Right ventricle myocardium superior (tissue), 1 donor: ENCODE measurements at regions not wholly inside any gene's neighbourhood (a gene's known extent, or its start where the extent isn't known, plus 50 kb on each side); places are given as distances from the start of the nearest gene placed in this dataset.

ENCODE experiments used
- ATAC-seq: fragments of 200-7000 bp; cut with Tn5 transposase; one replicate; pipeline ENCODE4 v1.9.1; 2020; ENCODE audit warnings: mild to moderate bottlenecking; ENCODE audit not compliant: poor library complexity
- DNase-seq: peaks from one replicate; pipeline ENCODE4 v3.0.0-alpha.2; 2020
- intact Hi-C: fragments of 100-400 bp; cut with DNase I; formaldehyde crosslinking; loops from one replicate; pipeline ENCODE4 v1.11.2; 2022
- donor health status: DM: no; HTN: yes; CAD: no; lungs with severe emphysema.

DNA sequence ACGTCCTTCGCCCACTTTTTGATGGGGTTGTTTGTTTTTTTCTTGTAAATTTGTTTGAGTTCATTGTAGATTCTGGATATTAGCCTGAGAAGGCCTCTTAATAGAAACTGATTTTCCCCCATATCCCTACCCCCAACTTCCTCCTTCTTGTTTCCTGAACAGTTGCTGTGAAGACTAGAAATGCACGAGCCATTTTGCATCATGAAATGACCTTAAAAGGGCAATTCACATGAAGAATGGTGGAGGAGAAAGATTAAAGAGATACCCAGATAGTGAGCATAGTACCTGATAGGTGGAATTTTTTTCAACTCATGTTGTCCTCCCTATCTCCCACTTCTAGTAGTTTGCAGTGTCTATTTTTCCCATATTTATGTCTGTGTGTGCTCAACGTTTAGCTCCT, 55.2 kb upstream of the KCNH8 start:
- no peak for ATAC-seq
- intact Hi-C loops: no loop called here
- no peak for DNase-seq

DNA sequence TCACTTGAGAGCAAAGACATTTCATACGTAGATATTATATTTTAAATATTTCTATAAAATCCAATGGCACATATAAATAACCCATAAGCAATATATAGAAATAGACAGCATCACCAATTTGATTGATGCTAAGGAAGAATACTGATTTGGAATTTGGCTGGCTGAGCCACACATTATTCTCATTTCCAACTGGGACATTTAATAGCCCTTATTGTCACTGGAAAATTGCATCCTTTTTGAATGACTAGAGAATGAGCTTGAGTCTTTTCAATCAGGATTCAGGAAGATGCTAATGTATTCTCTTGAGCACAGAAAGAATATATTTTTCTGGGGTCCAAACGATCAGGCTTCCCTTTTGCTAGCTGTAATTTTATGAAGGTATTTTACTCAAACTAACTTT, 70.9 kb upstream of the KCNH8 start:
- ATAC-seq: no peak
- intact Hi-C loops: no loop called here
- DNase-seq: no peak

DNA sequence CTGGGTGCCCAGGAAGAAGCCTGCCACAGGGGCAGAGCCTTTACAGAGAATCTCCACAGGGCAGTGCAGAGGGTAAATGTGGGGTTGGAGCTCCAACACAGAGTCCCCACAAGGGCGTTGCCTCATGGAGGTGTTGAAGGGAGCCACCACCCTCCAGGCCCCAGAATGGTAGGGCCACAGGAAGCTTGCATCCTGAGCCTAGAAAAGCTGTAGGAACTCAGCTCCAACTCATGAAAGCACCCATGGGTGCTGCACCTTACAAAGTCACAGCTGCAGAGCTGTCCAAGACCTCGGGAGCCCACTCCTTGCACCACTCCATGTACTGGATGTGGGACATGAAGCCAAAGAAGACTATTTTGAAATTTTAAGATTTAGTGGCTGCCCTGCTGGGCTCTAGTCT, 73.3 kb upstream of the KCNH8 start:
- no peak for ATAC-seq
- intact Hi-C loops: no loop called here
- DNase-seq: no peak

DNA sequence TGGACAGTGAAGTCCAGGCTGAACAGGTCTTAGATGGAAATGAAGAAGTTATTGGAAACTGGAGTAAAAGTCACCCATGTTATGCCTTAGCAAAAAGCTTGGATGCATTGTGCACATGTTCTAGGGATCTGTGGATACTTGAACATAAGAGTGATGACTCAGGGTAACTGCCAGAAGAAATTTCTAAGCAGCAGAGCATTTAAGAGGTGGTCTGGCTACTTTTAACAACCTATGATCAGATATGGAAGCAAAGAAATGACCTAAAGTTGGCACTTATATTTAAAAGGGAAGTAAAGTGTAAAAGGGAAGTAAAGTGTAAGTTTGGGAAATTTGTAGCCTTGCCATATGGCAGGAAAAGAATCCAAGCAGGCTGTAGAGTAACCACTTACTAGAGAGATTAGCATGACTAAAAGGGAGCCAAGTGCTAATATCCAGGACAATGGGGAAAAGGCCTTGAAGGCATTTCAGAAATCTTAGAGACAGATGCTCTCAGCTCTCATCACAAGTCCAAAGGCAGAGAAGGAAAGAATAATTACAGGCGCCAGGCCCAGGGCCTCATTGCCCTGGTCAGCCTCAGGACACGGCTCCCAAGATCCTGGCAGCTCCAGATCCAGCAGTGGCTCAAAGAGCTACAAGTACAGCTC, 73.9 kb upstream of the KCNH8 start:
- intact Hi-C loops: no loop called here
- no peak for DNase-seq
- ATAC-seq: no peak

DNA sequence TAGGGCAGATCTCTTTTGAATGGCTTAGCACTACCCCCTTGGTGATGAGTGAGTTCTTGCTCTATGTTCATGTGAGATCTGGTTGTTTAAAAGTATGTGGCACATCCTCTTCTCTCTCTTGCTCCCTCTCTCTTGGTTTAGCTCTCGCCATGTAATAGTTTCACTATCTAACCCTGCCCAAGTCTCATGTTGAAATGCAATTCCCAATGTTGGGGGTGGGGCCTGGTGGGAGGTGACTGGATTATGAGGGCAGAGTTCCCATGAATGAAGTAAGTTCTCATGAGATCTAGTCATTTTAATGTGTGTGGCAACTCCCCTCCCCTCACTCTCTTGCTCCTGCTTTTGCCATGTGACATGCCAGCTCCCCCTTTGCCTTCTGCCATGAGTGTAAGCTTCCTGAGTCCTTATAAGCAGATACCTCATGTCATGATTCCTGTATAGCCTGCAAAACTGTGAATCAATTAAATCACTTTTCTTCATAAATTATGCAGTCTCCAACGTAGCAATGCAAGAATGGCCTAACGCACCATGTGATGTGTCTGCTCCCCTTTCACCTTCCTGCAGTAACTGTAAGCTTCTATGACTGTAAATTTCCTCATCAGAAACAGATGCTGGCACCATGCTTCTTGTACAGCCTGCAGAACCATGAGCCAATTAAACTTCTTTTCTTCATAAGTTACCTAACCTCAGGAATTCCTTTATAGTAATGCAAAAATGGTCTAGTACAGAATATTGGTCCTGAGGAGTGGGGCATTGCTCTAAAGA, 74.8 kb upstream of the KCNH8 start:
- intact Hi-C loops: no loop called here
- DNase-seq (no peak), ATAC-seq (no peak)

DNA sequence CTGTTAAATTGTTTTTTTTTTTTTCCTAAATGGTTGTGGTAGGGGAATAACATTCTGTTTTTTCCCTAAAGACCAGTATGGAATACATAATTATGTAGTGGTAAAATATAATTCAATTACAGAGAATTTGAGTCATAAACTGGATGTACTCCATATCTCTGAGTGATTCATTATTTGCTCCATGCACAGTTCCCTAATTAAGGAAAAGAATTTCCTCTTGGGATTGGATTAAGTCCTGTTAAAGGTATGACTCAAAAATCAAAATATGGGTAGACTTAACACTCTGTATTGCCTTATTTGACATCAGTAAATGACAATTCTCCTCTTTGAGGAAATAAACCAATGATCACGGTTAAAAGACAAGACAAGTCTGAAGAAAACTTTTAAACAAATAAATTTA, 78.0 kb upstream of the KCNH8 start:
- intact Hi-C loops: no loop called here
- DNase-seq (no peak), ATAC-seq (no peak)

DNA sequence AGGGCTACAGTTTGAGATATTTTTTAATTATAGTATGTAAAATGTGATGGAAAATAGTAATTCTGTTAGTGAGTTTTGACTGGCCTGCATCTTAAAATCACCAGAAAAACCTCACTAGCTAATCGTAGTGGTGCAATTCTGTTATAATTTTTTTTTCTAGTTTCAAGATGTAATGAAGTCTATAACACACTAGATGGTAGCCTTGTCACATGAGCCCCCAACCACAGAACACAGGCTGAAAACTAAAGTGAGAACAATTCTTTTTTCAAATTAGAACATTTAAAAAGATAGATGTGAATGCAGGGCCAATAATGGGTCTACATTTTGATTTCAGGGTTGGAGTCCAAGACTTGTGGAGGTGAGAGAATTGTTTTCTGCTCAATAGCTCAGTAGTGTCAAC, 83.3 kb upstream of the KCNH8 start:
- no peak for DNase-seq
- intact Hi-C loops: no loop called here
- ATAC-seq: no peak

DNA sequence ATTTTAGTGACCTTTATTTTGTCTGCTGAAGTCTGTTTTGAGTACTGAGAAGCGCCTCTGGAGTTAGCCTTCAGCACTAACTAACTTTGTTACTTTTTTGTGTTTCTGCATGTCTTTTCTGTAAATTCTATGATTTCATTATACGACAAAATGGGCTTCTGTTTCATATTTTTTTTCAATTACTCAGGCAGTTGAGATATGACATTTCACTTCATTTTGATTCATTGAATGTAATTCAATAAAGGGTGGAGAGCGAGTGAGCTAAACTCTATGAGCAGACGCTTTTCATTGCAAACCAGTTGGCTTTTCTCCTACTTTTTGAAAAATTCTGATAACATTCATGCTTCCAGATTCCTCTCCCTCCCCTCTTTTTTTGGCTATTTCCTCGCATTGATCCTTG, 84.4 kb upstream of the KCNH8 start:
- intact Hi-C loops: no loop called here
- ATAC-seq (no peak), DNase-seq (no peak)

DNA sequence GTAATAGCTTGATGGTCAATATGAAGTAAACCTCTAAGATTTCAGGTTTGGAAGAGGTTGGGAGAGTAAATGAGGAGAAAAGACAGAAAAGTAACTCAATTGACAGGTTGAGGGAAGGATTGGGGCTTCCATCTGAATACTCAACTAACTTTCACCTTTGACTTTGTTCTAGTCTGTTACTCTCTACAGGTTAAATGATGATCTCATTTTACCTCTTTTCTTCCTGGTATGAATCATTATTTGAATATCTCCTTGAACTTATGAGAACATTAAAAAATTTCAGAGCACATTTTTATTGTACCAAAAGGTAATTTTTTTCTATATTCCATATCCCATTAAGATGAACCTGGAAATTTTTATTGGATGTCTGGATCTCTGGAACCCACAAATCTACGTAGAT, 87.9 kb upstream of the KCNH8 start:
- intact Hi-C loops: no loop called here

DNA sequence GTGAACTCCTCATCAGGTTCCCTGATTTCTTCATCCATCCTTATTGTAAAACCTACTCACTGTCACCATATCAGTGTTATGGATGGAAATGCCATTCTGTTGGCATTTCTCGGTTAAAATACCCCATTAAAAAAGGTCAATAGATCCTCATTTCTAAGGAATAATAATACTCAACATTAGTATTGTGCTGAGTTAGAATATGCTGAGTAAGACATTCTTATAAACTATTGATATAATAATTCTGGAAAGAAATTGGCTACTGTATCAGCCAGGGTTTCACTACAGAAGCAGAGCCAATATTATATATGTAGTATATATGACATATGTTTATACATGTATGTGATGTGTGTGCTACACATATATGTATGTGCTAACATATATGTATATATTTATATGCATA, 95.4 kb upstream of the KCNH8 start:
- intact Hi-C loops: no loop called here
- no peak for ATAC-seq
- no peak for DNase-seq

More for the DNA sequence above, 87.9 kb upstream of the KCNH8 start:
- ATAC-seq: no peak
- no peak for DNase-seq

DNA sequence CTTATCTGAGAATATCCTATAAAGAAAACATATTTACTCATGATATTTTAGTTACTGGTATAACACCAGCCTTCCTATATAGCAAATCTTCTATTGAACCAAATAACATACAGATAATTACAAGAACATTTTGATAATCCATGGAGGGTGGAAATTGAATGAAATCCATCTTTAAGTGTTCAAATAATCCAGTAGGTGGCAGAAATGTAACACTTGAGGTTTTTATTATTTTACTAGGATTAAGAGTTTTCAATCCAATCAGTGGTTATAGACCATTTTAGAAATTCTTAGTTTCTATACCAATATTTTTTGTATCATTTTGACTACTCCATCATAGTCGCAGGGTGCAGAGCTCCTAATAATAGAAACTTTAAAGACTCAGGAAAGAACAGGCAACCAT, 101.9 kb upstream of the KCNH8 start:
- DNase-seq (no peak), ATAC-seq (no peak)
- intact Hi-C loops: no loop called here

DNA sequence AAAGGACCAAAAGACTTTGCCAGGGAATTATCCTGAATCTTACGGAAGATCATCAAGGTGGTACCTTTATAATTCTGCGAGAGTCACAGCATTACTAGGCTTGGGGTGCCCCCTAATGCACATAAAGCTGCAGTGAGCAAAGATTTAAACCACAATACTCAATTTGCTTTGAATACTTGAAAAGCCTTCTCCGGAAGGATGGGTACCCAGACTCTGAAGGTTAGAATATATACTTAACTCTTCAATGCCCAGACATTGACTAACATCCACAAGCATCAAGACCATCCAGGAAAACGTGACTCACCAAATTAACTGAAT, 117.8 kb upstream of the KCNH8 start:
- intact Hi-C loops: no loop called here
- ATAC-seq (no peak), DNase-seq (no peak)

DNA sequence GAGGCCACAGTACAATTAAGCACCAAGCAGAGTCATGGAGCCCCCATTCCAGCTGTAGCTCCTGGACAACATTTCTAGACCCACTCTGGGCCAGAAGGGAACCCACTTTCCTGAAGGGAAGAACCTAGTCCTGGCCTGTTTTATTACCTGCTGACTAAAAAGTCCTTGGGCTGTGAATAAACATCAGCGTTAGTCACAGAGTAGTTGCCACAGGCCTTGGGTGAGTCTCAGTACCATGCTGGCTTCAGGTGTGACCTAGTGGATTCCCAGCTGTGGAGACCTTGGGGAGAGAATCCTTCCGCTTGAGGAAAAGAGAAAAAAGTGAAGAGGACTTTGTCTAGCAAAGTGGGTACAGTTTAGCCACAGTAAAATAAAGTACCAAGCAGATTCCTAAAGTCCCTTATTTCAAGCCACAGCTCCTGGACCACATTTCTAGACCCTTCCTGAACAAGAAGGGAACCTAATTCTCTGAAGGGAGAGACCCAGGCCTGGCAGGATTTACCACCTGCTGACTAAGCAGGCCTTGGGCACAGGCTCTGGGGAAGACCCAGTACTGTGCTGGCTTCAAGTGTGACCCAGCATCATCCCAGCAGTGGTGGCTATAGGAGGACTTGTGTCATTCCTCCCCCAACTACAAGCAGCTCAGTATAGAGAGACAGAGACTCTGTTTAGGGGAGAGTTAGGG, 118.3 kb upstream of the KCNH8 start:
- no peak for DNase-seq
- ATAC-seq: no peak
- intact Hi-C loops: no loop called here

DNA sequence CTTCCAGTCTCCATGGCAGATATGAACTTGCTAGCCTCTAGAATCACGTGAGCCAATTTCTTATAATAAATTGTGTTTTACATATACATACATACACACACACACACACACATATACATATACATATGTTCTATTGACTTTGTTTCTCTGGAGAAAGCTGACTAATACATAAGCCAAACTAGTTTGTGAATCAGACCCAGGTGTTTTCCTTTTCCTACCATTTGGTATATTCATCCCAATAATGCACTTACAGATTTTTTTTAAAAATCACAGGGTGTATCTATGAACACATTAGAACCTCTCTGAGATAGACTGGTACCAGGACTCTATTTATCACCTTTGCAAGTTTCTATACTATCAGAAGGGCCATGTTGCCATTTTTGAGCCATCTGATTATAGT, 122.9 kb upstream of the KCNH8 start:
- intact Hi-C loops: no loop called here
- DNase-seq: no peak
- no peak for ATAC-seq

DNA sequence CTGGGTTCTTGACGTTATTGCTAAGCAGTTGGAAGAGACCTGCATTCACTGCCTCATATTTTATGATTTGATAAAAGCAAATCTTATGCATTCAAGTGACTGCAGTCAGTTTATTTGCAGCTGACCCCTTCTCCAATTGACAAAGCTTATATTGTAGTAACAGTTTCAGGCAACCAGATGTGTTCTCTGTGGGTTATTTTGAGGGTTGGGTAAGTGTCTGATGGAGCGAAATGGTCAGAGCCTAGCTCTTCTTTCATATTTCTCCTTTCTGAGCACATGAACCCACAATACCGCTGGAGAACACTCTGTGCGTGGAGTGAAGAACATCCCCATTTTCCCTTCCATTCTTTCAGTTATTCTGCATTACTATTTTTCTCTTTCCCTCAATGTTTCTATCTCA, 125.8 kb upstream of the KCNH8 start:
- ATAC-seq (no peak), DNase-seq (no peak)
- intact Hi-C loops: no loop called here

DNA sequence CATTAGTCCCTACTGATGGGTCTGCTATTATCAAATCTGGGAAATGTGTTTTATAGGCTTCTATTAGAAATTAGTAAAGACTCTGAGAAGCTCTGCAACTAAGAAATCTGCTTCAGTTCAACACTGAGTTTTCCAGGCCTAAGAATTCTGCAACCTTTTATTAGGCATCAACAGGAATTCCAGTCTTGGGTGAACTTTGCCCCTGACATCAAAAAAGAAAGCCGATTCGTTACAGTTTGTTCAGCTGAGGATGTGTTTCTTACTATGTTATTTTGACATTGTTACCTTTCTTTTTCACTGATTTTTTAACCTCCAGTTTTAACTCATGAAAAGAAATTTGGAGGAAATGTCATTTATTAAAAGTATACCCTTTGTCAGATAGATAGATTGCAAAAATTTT, 131.5 kb upstream of the KCNH8 start:
- no peak for ATAC-seq
- intact Hi-C loops: no loop called here
- DNase-seq: no peak

DNA sequence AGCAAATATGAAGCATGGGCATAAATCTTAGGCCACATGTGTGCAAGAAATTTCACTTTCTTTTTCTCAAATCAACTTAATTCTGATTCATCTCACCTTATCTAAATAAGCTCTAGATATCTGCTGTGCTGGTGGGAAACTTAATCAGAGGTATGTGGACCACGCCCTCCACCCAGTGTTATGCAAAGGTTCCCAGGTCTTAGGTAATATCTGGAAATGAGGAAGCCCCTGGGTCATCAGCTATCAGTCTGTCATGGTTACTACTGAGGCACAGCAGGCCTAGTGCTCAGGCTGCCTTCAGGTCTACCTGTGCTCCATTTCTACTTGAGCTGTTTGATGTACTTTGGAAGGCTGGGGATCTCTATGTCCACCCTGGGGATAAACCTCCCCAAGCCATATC, 134.4 kb upstream of the KCNH8 start:
- DNase-seq: no peak
- no peak for ATAC-seq
- intact Hi-C loops: no loop called here

DNA sequence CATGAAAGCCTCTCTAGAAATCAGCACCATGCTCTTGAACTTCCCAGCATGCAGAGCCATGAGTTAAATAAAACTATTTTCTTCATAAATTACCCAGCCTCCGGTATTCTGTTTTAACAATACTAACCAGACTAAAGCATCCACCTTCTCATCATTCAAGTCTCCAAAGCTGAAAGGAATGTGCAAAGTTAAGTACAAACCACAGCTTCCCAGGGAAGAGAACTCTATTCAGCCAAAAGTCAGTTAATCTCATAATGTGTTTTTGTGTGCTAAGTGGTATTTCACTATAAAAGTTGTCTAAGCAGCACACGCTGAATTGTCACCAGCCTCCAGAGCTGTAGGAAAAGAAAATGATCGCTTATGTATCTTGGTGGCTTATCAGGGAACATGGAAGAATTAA, 135.5 kb upstream of the KCNH8 start:
- ATAC-seq (no peak), DNase-seq (no peak)
- intact Hi-C loops: no loop called here

DNA sequence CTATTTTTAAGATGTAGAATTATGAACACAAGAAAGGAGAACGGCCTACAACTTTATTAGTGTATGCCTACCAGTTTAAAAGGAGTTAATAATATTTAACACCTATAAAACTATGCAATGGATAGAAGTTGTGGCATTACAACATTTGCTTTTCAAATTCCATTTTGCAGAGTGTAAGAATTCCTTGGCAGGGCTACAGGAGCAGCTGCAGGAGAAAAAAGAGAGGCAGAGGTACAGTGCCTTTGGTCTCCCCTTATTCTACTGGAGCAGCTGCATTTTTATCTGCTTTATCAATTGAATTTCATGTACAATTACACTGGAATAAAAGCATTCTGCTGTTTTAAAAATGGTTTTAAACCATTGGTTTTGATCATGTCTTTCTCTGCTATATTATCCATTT, 145.7 kb upstream of the KCNH8 start:
- ATAC-seq (no peak), DNase-seq (no peak)
- intact Hi-C loops: no loop called here

DNA sequence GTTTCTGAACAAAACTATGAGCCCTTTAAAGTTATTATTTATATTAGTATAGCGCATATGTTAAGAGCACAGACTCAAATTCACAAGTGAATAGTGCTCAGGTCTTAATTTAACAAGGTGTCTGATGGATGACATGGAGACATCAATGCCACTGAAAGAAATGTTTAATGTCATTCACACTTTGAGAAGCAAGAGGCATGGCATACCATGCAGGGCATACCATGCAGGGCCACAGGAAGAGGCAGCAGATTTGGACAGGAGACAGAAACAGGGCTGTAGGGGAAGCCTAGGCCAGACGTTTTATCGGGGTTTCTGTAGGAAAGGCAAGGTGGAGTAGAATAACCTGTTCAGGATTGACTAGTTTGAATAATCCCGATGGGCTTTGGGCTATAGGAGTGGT, 150.2 kb upstream of the KCNH8 start:
- no peak for DNase-seq
- ATAC-seq: peak; percentile 83
- intact Hi-C loops: no loop called here

DNA sequence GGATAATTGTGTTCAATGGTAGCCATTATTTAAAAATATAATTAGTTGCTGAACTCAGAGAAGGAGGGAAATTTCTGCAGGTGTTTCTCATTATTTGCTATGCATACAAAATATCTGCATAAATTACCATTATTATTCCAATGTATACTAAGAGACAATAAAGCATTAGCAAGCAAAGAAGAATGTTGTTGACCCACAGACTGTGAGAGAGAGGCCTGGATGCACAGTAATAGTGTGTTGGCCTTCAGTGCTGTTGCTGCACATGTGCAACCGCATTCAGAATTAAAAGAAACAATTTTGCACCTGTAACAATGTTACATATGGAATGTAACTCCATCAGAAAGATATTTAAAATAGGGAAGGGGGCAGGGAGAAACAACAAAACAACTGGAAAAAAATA, 155.6 kb upstream of the KCNH8 start:
- intact Hi-C loops: no loop called here
- no peak for ATAC-seq
- no peak for DNase-seq
